Endothelial cell of umbilical vein (primary cell): ENCODE measurements at regions not wholly inside any gene's neighbourhood (a gene's known extent, or its start where the extent isn't known, plus 50 kb on each side); places are given as distances from the start of the nearest gene placed in this dataset.

Source experiments
- BruUV-seq: library from RNA; stranded (reverse); fragments of 400-500 nt; replicated peaks from 2 replicates; lab custom pipeline; 2021; lab: Mats Ljungman, UMichigan
- CTCF ChIA-PET: fragments of 300-600, 350-600 bp; sonication (Branson Sonifier 250); formaldehyde crosslinking; loops from one replicate; lab custom pipeline; 2021; ENCODE audit warnings: antibody characterized with exemption, inconsistent platforms; lab: Charles Lee
- POLR2A ChIA-PET: fragments of 300-600, 350-600 bp; sonication (Branson Sonifier 250); formaldehyde crosslinking; loops from one replicate; lab custom pipeline; 2021; ENCODE audit warnings: antibody characterized with exemption, inconsistent platforms; lab: Charles Lee
- DNase-seq: peaks from one replicate; pipeline ENCODE4 v3.0.0-alpha.2; 2011; ENCODE audit warnings: low read depth, low spot score
- FAIRE-seq: peaks from 2 replicates; lab custom pipeline; 2011; peaks lifted over from hg19 to GRCh38; lab: Jason Lieb, UNC
- H2AFZ ChIP-seq: 2 replicates; pipeline ENCODE4 v1.6.0; 2012; ENCODE audit warnings: low read depth, low read length, control low read depth, inconsistent platforms
- H3K27ac ChIP-seq: 2 replicates; pipeline ENCODE4 v1.5.1; 2011; ENCODE audit warnings: low read depth, mild to moderate bottlenecking, control low read depth, low read length, moderate library complexity; ENCODE audit not compliant: insufficient read depth
- H3K27me3 ChIP-seq, 2 experiments: 2 replicates each; pipeline versions ENCODE4 v1.6.0 to v1.6.1; 2011; ENCODE audit warnings: low read length in 2 of 2, mixed read lengths in 1 of 2; ENCODE audit not compliant: control insufficient read depth in 2 of 2, insufficient read depth in 2 of 2
- H3K36me3 ChIP-seq, 2 experiments: 2 replicates in 1 of 2; 3 replicates in 1 of 2; pipeline ENCODE4 v1.5.1; 2011; ENCODE audit warnings: low read length in 2 of 2, mild to moderate bottlenecking in 1 of 2, moderate library complexity in 1 of 2; ENCODE audit not compliant: control insufficient read depth in 2 of 2, insufficient read depth in 2 of 2; ENCODE audit errors: extremely low read depth in 1 of 2
- H3K4me1 ChIP-seq: 3 replicates; pipeline ENCODE4 v1.5.1; 2011; ENCODE audit warnings: mild to moderate bottlenecking, low read length; ENCODE audit not compliant: control insufficient read depth, insufficient read depth; ENCODE audit errors: extremely low read depth
- H3K4me2 ChIP-seq: 2 replicates; pipeline ENCODE4 v1.6.1; 2011; ENCODE audit warnings: low read length, control low read depth, mixed read lengths; ENCODE audit not compliant: insufficient read depth
- H3K4me3 ChIP-seq, 3 experiments: fragments of 200-600 bp in 1 of 3; sonication (generic), shearing (Covaris generic) in 1 of 3; replicated peaks in 1 of 3; 2 replicates each; pipeline ENCODE4 v1.5.1; 2011 to 2016; ENCODE audit warnings: control low read depth in 3 of 3, low read length in 3 of 3, mild to moderate bottlenecking in 2 of 3, inconsistent platforms in 1 of 3, low read depth in 1 of 3, moderate library complexity in 1 of 3; ENCODE audit not compliant: insufficient read depth in 1 of 3
- H3K79me2 ChIP-seq: 2 replicates; pipeline ENCODE4 v1.6.0; 2012; ENCODE audit warnings: low read length, inconsistent platforms; ENCODE audit not compliant: control insufficient read depth, insufficient read depth
- H3K9ac ChIP-seq: replicated peaks from 2 replicates; pipeline ENCODE3; 2011; ENCODE audit warnings: low read length, control low read depth; ENCODE audit not compliant: insufficient read depth; ENCODE audit errors: extremely low read depth
- H3K9me1 ChIP-seq: replicated peaks from 3 replicates; pipeline ENCODE4 v1.6.0; 2011; ENCODE audit warnings: mild to moderate bottlenecking, low read length; ENCODE audit not compliant: control insufficient read depth, insufficient read depth; ENCODE audit errors: extremely low read depth
- H3K9me3 ChIP-seq: replicated peaks from 2 replicates; pipeline ENCODE4 v1.5.1; 2012; ENCODE audit warnings: low read length, inconsistent platforms; ENCODE audit not compliant: control insufficient read depth, insufficient read depth
- H4K20me1 ChIP-seq: replicated peaks from 2 replicates; pipeline ENCODE3; 2011; ENCODE audit warnings: mild to moderate bottlenecking, low read length; ENCODE audit not compliant: control insufficient read depth, insufficient read depth; ENCODE audit errors: extremely low read depth
- EZH2 ChIP-seq: IDR thresholded peaks from 2 replicates; pipeline ENCODE4 v1.6.1; 2012; ENCODE audit warnings: borderline replicate concordance, low read depth, mild to moderate bottlenecking, moderate library complexity, low read length, inconsistent platforms; ENCODE audit not compliant: severe bottlenecking
- FOS ChIP-seq: IDR thresholded peaks from 2 replicates; pipeline ENCODE4 v1.6.1; 2011; ENCODE audit warnings: mild to moderate bottlenecking, low read length, moderate library complexity, borderline replicate concordance; ENCODE audit not compliant: insufficient read depth
- GATA2 ChIP-seq: IDR thresholded peaks from 2 replicates; pipeline ENCODE4 v1.7.0; 2011; ENCODE audit warnings: low read depth, mild to moderate bottlenecking, moderate library complexity, mixed read lengths, low read length; ENCODE audit not compliant: insufficient read length, insufficient read depth
- JUN ChIP-seq: IDR thresholded peaks from 2 replicates; pipeline ENCODE4 v1.6.1; 2011; ENCODE audit warnings: borderline replicate concordance, low read depth; ENCODE audit not compliant: insufficient read length, insufficient read depth
- MYC ChIP-seq: IDR thresholded peaks from one replicate; pipeline ENCODE4 v1.6.1; 2011; ENCODE audit warnings: mild to moderate bottlenecking, low read depth, low read length
- POLR2A ChIP-seq: IDR thresholded peaks from 2 replicates; pipeline ENCODE4 v1.6.1; 2012; ENCODE audit warnings: low read depth, mild to moderate bottlenecking, control low read depth, low read length
- POLR2AphosphoS5 ChIP-seq: IDR thresholded peaks from 2 replicates; pipeline ENCODE4 v1.6.1; 2012; ENCODE audit warnings: low read depth, mild to moderate bottlenecking, control low read depth, low read length, moderate library complexity; ENCODE audit not compliant: insufficient read depth
- dilution Hi-C: fragments of 300-500 bp; cut with MboI; formaldehyde crosslinking; loops from one replicate; pipeline ENCODE4 v1.15.0; 2019; ENCODE audit warnings: low sequenced_read_pairs; ENCODE audit not compliant: extremely low pct_ligation_motif_present
- intact Hi-C: fragments of 100-400 bp; cut with micrococcal nuclease; formaldehyde crosslinking; loops from one replicate; pipeline ENCODE4 v1.10.0; 2022
- TF ChIP-seq, protein P1 (sequence below), 2 donors: IDR thresholded peaks; 1 replicate in 1 of 2; 2 replicates in 1 of 2; pipeline ENCODE4 v1.5.1; 2011; ENCODE audit warnings: low read length in 2 of 2, mild to moderate bottlenecking in 2 of 2, moderate library complexity in 2 of 2, control low read depth in 1 of 2, inconsistent platforms in 1 of 2, low read depth in 1 of 2; ENCODE audit not compliant: insufficient read depth in 1 of 2; ENCODE audit errors: extremely low read depth in 1 of 2
- TF ChIP-seq, protein P2 (sequence below): IDR thresholded peaks from 2 replicates; pipeline ENCODE4 v1.6.1; 2011; ENCODE audit not compliant: insufficient read depth, insufficient read length

DNA sequence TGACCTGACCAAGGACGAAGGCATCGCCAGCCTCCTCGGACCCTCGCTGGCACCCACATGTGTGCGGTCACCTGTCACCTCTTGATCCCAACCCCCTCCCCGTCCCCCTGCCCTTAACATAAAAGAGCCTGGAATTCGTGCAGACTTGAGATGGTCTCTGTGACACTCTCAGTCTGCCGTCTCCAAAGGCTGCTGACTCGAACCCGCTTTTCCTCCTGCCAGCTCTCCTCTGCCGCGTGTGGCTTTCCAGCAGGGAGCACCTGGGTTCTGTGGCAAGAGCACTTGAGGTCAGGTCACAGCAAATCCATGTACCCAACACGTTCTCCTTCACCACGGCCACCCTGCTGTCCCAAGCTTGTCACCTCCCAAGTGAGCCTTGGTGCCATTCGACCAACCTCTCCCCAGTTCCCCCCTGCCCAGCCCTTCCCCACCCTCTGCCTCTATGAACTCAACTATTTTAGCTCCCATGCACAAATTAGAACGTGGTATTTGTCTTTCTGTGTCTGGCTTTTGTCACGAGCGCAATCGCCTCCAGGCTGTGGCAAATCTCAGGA, 207.6 kb downstream of the BRD1 start:
- no peak for FAIRE-seq
- intact Hi-C loops: no loop called here
- no peak for TF ChIP-seq GATA2
- TF ChIP-seq EZH2: no peak
- no peak for TF ChIP-seq FOS
- TF ChIP-seq POLR2A: no peak

DNA sequence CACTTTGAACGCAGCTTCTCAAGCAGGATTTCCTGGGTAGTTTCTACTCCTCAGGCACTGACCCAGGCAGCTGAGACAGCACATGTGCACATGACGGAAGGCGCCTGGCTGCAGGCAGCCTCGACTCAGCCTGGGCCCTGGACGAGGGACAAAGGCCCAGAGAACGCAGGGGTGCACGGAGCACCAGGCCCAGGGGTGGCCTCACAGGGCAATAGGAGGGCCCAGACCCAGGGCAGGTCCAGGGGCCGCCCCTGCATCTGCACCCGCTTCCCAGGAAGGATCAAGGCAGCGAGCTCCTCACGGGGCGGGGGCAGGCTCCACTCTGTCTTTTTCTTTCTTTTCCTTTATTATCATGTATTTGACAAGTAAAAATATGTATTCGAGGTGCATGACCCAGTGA, 208.4 kb downstream of the BRD1 start:
- FAIRE-seq: no peak
- no TSS peak for BruUV-seq
- CTCF ChIA-PET: no interaction called here

More for the DNA sequence above, 207.6 kb downstream of the BRD1 start:
- ChIA-PET CTCF (interaction anchor here (1.4 kb wide), 1 partner anchor 13 kb away, joined by 8 read pairs; no protein-coding TSS in a partner anchor), POLR2A (no interaction called here)
- H3K36me3 ChIP-seq: no peaks in the 10 kb centered on the region
- BruUV-seq: no TSS peak
- no peak overlapping the region for H3K27ac ChIP-seq
- H3K9ac ChIP-seq: no peak overlapping the region
- H4K20me1 ChIP-seq: no peaks in the 10 kb centered on the region
- H3K79me2 ChIP-seq: no peaks in the 10 kb centered on the region
- H3K4me3 ChIP-seq: no peak overlapping the region
- dilution Hi-C loops: no loop called here
- H3K27me3 ChIP-seq: no peaks in the 10 kb centered on the region
- no peaks in the 10 kb centered on the region for H3K9me1 ChIP-seq
- no peak overlapping the region for H2AFZ ChIP-seq
- no peaks in the 10 kb centered on the region for H3K9me3 ChIP-seq
- no peaks in the 10 kb centered on the region for H3K4me1 ChIP-seq
- H3K4me2 ChIP-seq: no peak overlapping the region
- no peak for DNase-seq

More for the DNA sequence above, 208.4 kb downstream of the BRD1 start:
- no peaks in the 10 kb centered on the region for H3K79me2 ChIP-seq
- H3K4me1 ChIP-seq: no peaks in the 10 kb centered on the region
- H3K27ac ChIP-seq: no peak overlapping the region
- POLR2A ChIA-PET: no interaction called here
- no peaks in the 10 kb centered on the region for H3K27me3 ChIP-seq
- DNase-seq: no peak
- H3K9me3 ChIP-seq: no peaks in the 10 kb centered on the region
- no peak overlapping the region for H3K4me2 ChIP-seq
- no peaks in the 10 kb centered on the region for H4K20me1 ChIP-seq
- no peak overlapping the region for H3K9ac ChIP-seq
- H2AFZ ChIP-seq: no peak overlapping the region
- H3K4me3 ChIP-seq: no peak overlapping the region
- no peaks in the 10 kb centered on the region for H3K9me1 ChIP-seq
- no peaks in the 10 kb centered on the region for H3K36me3 ChIP-seq
- dilution Hi-C loops: no loop called here
- intact Hi-C loops: no loop called here
- TF ChIP-seq FOS (no peak), POLR2AphosphoS5 (no peak), JUN (no peak), GATA2 (no peak), EZH2 (no peak), MYC (no peak), POLR2A (no peak)
- TF ChIP-seq, protein P1, sequence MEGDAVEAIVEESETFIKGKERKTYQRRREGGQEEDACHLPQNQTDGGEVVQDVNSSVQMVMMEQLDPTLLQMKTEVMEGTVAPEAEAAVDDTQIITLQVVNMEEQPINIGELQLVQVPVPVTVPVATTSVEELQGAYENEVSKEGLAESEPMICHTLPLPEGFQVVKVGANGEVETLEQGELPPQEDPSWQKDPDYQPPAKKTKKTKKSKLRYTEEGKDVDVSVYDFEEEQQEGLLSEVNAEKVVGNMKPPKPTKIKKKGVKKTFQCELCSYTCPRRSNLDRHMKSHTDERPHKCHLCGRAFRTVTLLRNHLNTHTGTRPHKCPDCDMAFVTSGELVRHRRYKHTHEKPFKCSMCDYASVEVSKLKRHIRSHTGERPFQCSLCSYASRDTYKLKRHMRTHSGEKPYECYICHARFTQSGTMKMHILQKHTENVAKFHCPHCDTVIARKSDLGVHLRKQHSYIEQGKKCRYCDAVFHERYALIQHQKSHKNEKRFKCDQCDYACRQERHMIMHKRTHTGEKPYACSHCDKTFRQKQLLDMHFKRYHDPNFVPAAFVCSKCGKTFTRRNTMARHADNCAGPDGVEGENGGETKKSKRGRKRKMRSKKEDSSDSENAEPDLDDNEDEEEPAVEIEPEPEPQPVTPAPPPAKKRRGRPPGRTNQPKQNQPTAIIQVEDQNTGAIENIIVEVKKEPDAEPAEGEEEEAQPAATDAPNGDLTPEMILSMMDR (IDR thresholded peaks at IDR 0.05; ENCODE audit: extremely low read depth in 1 of 2, insufficient read depth in 1 of 2, low read depth in 1 of 2, low read length in 2 of 2): no peak
- TF ChIP-seq, protein P2, sequence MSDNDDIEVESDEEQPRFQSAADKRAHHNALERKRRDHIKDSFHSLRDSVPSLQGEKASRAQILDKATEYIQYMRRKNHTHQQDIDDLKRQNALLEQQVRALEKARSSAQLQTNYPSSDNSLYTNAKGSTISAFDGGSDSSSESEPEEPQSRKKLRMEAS: no peak
